HCT116 (cell line): ENCODE measurements at regions not wholly inside any gene's neighbourhood (a gene's known extent, or its start where the extent isn't known, plus 50 kb on each side); places are given as distances from the start of the nearest gene placed in this dataset.

Source experiments
- ATAC-seq: fragments of 200-7000 bp; cut with Tn5 transposase; 2 replicates; pipeline ENCODE4 v1.9.1; 2020; ENCODE audit warnings: mild to moderate bottlenecking, moderate library complexity
- BruUV-seq: library from RNA; stranded (reverse); fragments of 400-500 nt; replicated peaks from 2 replicates; lab custom pipeline; 2021; lab: Mats Ljungman, UMichigan
- CTCF ChIA-PET: fragments of 300-600 bp; sonication (Branson Sonifier 250); formaldehyde crosslinking; loops from one replicate; lab custom pipeline; 2021; ENCODE audit warnings: antibody characterized with exemption; lab: Charles Lee
- POLR2A ChIA-PET: fragments of 300-600, 350-600 bp; sonication (Branson Sonifier 250); formaldehyde crosslinking; loops from one replicate; lab custom pipeline; 2021; ENCODE audit warnings: antibody characterized with exemption; lab: Charles Lee
- RAD21 ChIA-PET, 2 experiments: fragments of 300-600 bp; sonication (Branson Sonifier 250); formaldehyde crosslinking; loops; one replicate each; lab custom pipeline; 2023; ENCODE audit warnings: low total read pairs in 2 of 2; ENCODE audit not compliant: uncharacterized antibody in 2 of 2, unreplicated experiment in 2 of 2, low non-redundant PET in 1 of 2; lab: Charles Lee
- DNase-seq: peaks from one replicate; pipeline ENCODE4 v3.0.0-alpha.2; 2010; ENCODE audit warnings: low read depth, low spot score
- H2AFZ ChIP-seq: fragments of 200-600 bp; shearing (Covaris generic), sonication (generic); 2 replicates; pipeline ENCODE4 v1.6.1; 2017; ENCODE audit warnings: low read depth, mixed run types, mixed read lengths, antibody characterized with exemption, low read length; ENCODE audit not compliant: poor library complexity, severe bottlenecking
- H3K27ac ChIP-seq: 2 replicates; pipeline ENCODE4 v1.5.1; 2012; ENCODE audit warnings: low read depth, low read length
- H3K27me3 ChIP-seq: fragments of 200-600 bp; sonication (generic); 2 replicates; pipeline ENCODE4 v1.6.1; 2016; ENCODE audit warnings: mixed run types, low read length, mixed read lengths; ENCODE audit not compliant: insufficient read depth
- H3K36me3 ChIP-seq, 2 experiments: fragments of 200-500 bp in 1 of 2; fragments of 200-600 bp in 1 of 2; sonication (Bioruptor generic) in 1 of 2; sonication (generic) in 1 of 2; 2 replicates each; pipeline versions ENCODE4 v1.5.1 to v1.6.1; 2014 to 2016; ENCODE audit warnings: low read length in 2 of 2, inconsistent platforms in 1 of 2, mixed read lengths in 1 of 2, mixed run types in 1 of 2; ENCODE audit not compliant: insufficient read depth in 2 of 2, control insufficient read depth in 1 of 2
- H3K4me1 ChIP-seq, 2 experiments: fragments of 200-600 bp in 1 of 2; sonication (generic) in 1 of 2; 2 replicates each; pipeline versions ENCODE4 v1.5.1 to v1.6.1; 2012 to 2017; ENCODE audit warnings: low read length in 2 of 2, inconsistent platforms in 1 of 2, mild to moderate bottlenecking in 1 of 2, mixed read lengths in 1 of 2, mixed run types in 1 of 2, moderate library complexity in 1 of 2; ENCODE audit not compliant: insufficient read depth in 2 of 2, control insufficient read depth in 1 of 2
- H3K4me2 ChIP-seq: fragments of 200-600 bp; sonication (generic); 2 replicates; pipeline ENCODE4 v1.6.1; 2017; ENCODE audit warnings: mixed run types, low read length, mixed read lengths
- H3K4me3 ChIP-seq, 2 experiments: fragments of 200-600 bp in 1 of 2; sonication (generic) in 1 of 2; replicated peaks in 1 of 2; 2 replicates each; pipeline ENCODE4 v1.5.1; 2011 to 2016; ENCODE audit warnings: low read length in 2 of 2, control low read depth in 1 of 2, low read depth in 1 of 2, mild to moderate bottlenecking in 1 of 2, mixed read lengths in 1 of 2, mixed run types in 1 of 2
- H3K79me2 ChIP-seq: fragments of 200-600 bp; sonication (generic); 2 replicates; pipeline ENCODE4 v1.6.1; 2017; ENCODE audit warnings: mild to moderate bottlenecking, mixed run types, low read length, moderate library complexity, mixed read lengths; ENCODE audit not compliant: insufficient read depth
- H3K9ac ChIP-seq: fragments of 200-600 bp; sonication (generic); 2 replicates; pipeline ENCODE4 v1.6.1; 2016; ENCODE audit warnings: low read length, mixed read lengths
- H3K9me2 ChIP-seq: fragments of 200-600 bp; sonication (generic), shearing (Covaris generic); 2 replicates; pipeline ENCODE4 v1.6.1; 2017; ENCODE audit warnings: mixed run types, mild to moderate bottlenecking, moderate library complexity; ENCODE audit not compliant: insufficient read depth
- H3K9me3 ChIP-seq, 2 experiments: fragments of 200-500 bp in 1 of 2; fragments of 200-600 bp in 1 of 2; sonication (Bioruptor generic) in 1 of 2; sonication (generic) in 1 of 2; 2 replicates each; pipeline ENCODE4 v1.6.1; 2014 to 2017; ENCODE audit warnings: low read length in 2 of 2, mixed read lengths in 2 of 2, inconsistent platforms in 1 of 2, low read depth in 1 of 2, mild to moderate bottlenecking in 1 of 2, mixed run types in 1 of 2, moderate library complexity in 1 of 2; ENCODE audit not compliant: control insufficient read depth in 1 of 2, insufficient read depth in 1 of 2
- H4K20me1 ChIP-seq: fragments of 200-600 bp; sonication (generic), shearing (Covaris generic); 2 replicates; pipeline ENCODE4 v1.6.1; 2017; ENCODE audit warnings: mixed run types, mild to moderate bottlenecking, moderate library complexity; ENCODE audit not compliant: insufficient read depth
- CTCF ChIP-seq, 3 experiments: fragments of 200-600 bp in 1 of 3; sonication (generic) in 1 of 3; IDR thresholded peaks in 2 of 3; conservative IDR thresholded peaks in 1 of 3; 2 replicates each; pipeline ENCODE4 v1.5.1; 2012 to 2017; ENCODE audit warnings: low read depth in 2 of 3, low read length in 2 of 3, antibody characterized with exemption in 1 of 3, borderline replicate concordance in 1 of 3, control low read depth in 1 of 3, mild to moderate bottlenecking in 1 of 3, mixed read lengths in 1 of 3, mixed run types in 1 of 3, moderate library complexity in 1 of 3; ENCODE audit not compliant: insufficient read depth in 1 of 3
- EGR1 ChIP-seq: IDR thresholded peaks from 2 replicates; pipeline ENCODE4 v1.6.1; 2012; ENCODE audit warnings: low read depth
- EZH2phosphoT487 ChIP-seq: fragments of 200-600 bp; IDR thresholded peaks from 2 replicates; pipeline ENCODE4 v1.6.1; 2018; ENCODE audit warnings: antibody characterized with exemption, borderline replicate concordance
- JUND ChIP-seq: IDR thresholded peaks from 2 replicates; pipeline ENCODE4 v1.6.1; 2012
- MAX ChIP-seq: IDR thresholded peaks from 2 replicates; pipeline ENCODE4 v1.6.1; 2012
- POLR2A ChIP-seq: IDR thresholded peaks from 2 replicates; pipeline ENCODE4 v1.7.0; 2011; ENCODE audit warnings: borderline replicate concordance; ENCODE audit not compliant: insufficient read depth, insufficient read length; ENCODE audit errors: extremely low read depth
- POLR2AphosphoS5 ChIP-seq: IDR thresholded peaks from 2 replicates; pipeline ENCODE4 v1.6.1; 2011; ENCODE audit warnings: mild to moderate bottlenecking, low read depth, low read length, moderate library complexity
- RAD21 ChIP-seq: IDR thresholded peaks from 2 replicates; pipeline ENCODE4 v1.6.1; 2012; ENCODE audit warnings: low read depth, mild to moderate bottlenecking
- SIN3A ChIP-seq: IDR thresholded peaks from 2 replicates; pipeline ENCODE4 v1.6.1; 2012; ENCODE audit warnings: low read depth
- SP1 ChIP-seq: IDR thresholded peaks from 2 replicates; pipeline ENCODE4 v1.6.1; 2012; ENCODE audit warnings: low read depth
- TCF7L2 ChIP-seq: IDR thresholded peaks from 2 replicates; pipeline ENCODE4 v1.7.0; 2011; ENCODE audit warnings: borderline replicate concordance, inconsistent platforms; ENCODE audit not compliant: insufficient read depth, insufficient read length; ENCODE audit errors: extremely low read depth
- YY1 ChIP-seq: IDR thresholded peaks from 2 replicates; pipeline ENCODE4 v1.6.1; 2011; ENCODE audit warnings: low read length, low read depth, moderate library complexity, mild to moderate bottlenecking; ENCODE audit not compliant: insufficient replicate concordance; ENCODE audit errors: extremely low read depth
- ZBTB33 ChIP-seq: IDR thresholded peaks from 2 replicates; pipeline ENCODE4 v1.6.1; 2011; ENCODE audit warnings: mild to moderate bottlenecking, low read length, moderate library complexity; ENCODE audit not compliant: insufficient replicate concordance; ENCODE audit errors: extremely low read depth
- ZNF274 ChIP-seq: fragments of 200-500 bp; sonication (Bioruptor generic); IDR thresholded peaks from 2 replicates; pipeline ENCODE4 v1.6.1; 2014; ENCODE audit warnings: mild to moderate bottlenecking, low read depth, low read length, inconsistent platforms
- intact Hi-C: fragments of 100-400 bp; cut with micrococcal nuclease; formaldehyde crosslinking; loops from 2 replicates; pipeline ENCODE4 v1.10.0; 2022

GRCh38 chr19:28878862-28879566 lies 333.9 kb downstream of the UQCRFS1 start:
- Histone ChIP-seq H3K27ac (no peak overlapping the region), H3K4me2 (no peak overlapping the region), H3K4me3 (no peak overlapping the region), H3K79me2 (no peaks in the 10 kb centered on the region), H3K9ac (no peak overlapping the region)
- ChIA-PET RAD21 (no interaction called here), POLR2A (no interaction called here), CTCF (interaction anchor here (0.6 to 1.3 kb wide), 3 partner anchors 142 to 913 kb away, joined by 3 read pairs; no protein-coding TSS in a partner anchor)
- DNase-seq (peak; percentile 21), ATAC-seq (peak; percentile 61)
- TF ChIP-seq SIN3A: no peak
- TF ChIP-seq CTCF (IDR thresholded peaks at IDR 0.05 in 2 of 3, conservative IDR thresholded peaks at IDR 0.05 in 1 of 3; ENCODE audit: borderline replicate concordance in 1 of 3, insufficient read depth in 1 of 3, low read depth in 2 of 3, low read length in 2 of 3): peak; percentile 4 to 52 (median 32); a peak in 4 of 6 replicates
- no peak for TF ChIP-seq POLR2A
- TF ChIP-seq EGR1: no peak
- TF ChIP-seq POLR2AphosphoS5: no peak
- peak; percentile 42 for TF ChIP-seq RAD21
- TF ChIP-seq JUND: no peak
- TF ChIP-seq MAX: no peak
- no peak for TF ChIP-seq SP1
- no peak for TF ChIP-seq EZH2phosphoT487
- TF ChIP-seq YY1: no peak
- no peak for TF ChIP-seq TCF7L2
- TF ChIP-seq ZBTB33: no peak
- TF ChIP-seq ZNF274: no peak
- TF ChIP-seq, all 23 proteins: peak for 2
- H3K27me3 ChIP-seq: no peaks in the 10 kb centered on the region
- no peaks in the 10 kb centered on the region for H3K4me1 ChIP-seq
- no peaks in the 10 kb centered on the region for H4K20me1 ChIP-seq
- BruUV-seq: no TSS peak
- peaks cover 0 to 25% of the 10 kb centered on the region in 2 experiments; a peak in 2 of 4 replicates for H3K9me3 ChIP-seq
- no peaks in the 10 kb centered on the region for H3K36me3 ChIP-seq
- H2AFZ ChIP-seq: no peak overlapping the region
- H3K9me2 ChIP-seq: no peaks in the 10 kb centered on the region
- intact Hi-C loops: loop anchor here (2.0 kb wide), 1 partner anchor 904 kb away; no protein-coding TSS in a partner anchor
